HG03025 (cell line): ENCODE measurements at regions not wholly inside any gene's neighbourhood (a gene's known extent, or its start where the extent isn't known, plus 50 kb on each side); places are given as distances from the start of the nearest gene placed in this dataset.

Experiments
- ATAC-seq: cut with Tn5 transposase; IDR thresholded peaks from one replicate; pipeline ENCODE4 v1.9.1; 2021; ENCODE audit warnings: mild to moderate bottlenecking, moderate library complexity; ENCODE audit not compliant: unreplicated experiment, low FRiP score

GRCh38 chr9:82673919-82674318 is 389.0 kb downstream of the RASEF start:
- ATAC-seq = no peak

GRCh38 chr9:82675102-82675501 is 387.8 kb downstream of the RASEF start:
- ATAC-seq = no peak

GRCh38 chr9:82675605-82676004 is 387.3 kb downstream of the RASEF start:
- ATAC-seq = no peak

- ATAC-seq = no peak
Observed at GRCh38 chr9:82677086-82677485, 385.9 kb downstream of the RASEF start.

GRCh38 chr9:82679472-82679871 is 383.5 kb downstream of the RASEF start:
- ATAC-seq = no peak

GRCh38 chr9:82680179-82680935 is 382.6 kb downstream of the RASEF start:
- ATAC-seq = no peak

- no peak for ATAC-seq
Observed at GRCh38 chr9:82681809-82682208, 381.1 kb downstream of the RASEF start.

GRCh38 chr9:82682431-82682830 is 380.5 kb downstream of the RASEF start:
- ATAC-seq = no peak

GRCh38 chr9:82695704-82696103 is 367.2 kb downstream of the RASEF start:
- ATAC-seq = no peak

- ATAC-seq = no peak
Observed at GRCh38 chr9:82706786-82707185, 356.2 kb downstream of the RASEF start.

- ATAC-seq = no peak
Observed at GRCh38 chr9:82716821-82717220, 346.1 kb downstream of the RASEF start.

- ATAC-seq = no peak
Observed at GRCh38 chr9:82720515-82720914, 342.4 kb downstream of the RASEF start.

GRCh38 chr9:82721593-82721992 is 341.3 kb downstream of the RASEF start:
- no peak for ATAC-seq

- ATAC-seq = no peak
Observed at GRCh38 chr9:82722051-82722450, 340.9 kb downstream of the RASEF start.

- ATAC-seq = no peak
Observed at GRCh38 chr9:82722561-82722960, 340.4 kb downstream of the RASEF start.

- no peak for ATAC-seq
Observed at GRCh38 chr9:82726424-82727276, 336.3 kb downstream of the RASEF start.

- no peak for ATAC-seq
Observed at GRCh38 chr9:82729141-82729540, 333.8 kb downstream of the RASEF start.

- ATAC-seq = no peak
Observed at GRCh38 chr9:82729991-82730589, 332.9 kb downstream of the RASEF start.

GRCh38 chr9:82732928-82733327 is 330.0 kb downstream of the RASEF start:
- no peak for ATAC-seq

GRCh38 chr9:82736126-82736525 is 326.8 kb downstream of the RASEF start:
- no peak for ATAC-seq

GRCh38 chr9:82736701-82737100 is 326.2 kb downstream of the RASEF start:
- ATAC-seq = no peak
